ENCODE measurements at regions not wholly inside any gene's neighbourhood (a gene's known extent, or its start where the extent isn't known, plus 50 kb on each side); places are given as distances from the start of the nearest gene placed in this dataset.
"Not testable (repeated sequence)": the region's sequence is repeated elsewhere in the genome, so short reads cannot be mapped to it uniquely, and the experiment has no call there.

DNA sequence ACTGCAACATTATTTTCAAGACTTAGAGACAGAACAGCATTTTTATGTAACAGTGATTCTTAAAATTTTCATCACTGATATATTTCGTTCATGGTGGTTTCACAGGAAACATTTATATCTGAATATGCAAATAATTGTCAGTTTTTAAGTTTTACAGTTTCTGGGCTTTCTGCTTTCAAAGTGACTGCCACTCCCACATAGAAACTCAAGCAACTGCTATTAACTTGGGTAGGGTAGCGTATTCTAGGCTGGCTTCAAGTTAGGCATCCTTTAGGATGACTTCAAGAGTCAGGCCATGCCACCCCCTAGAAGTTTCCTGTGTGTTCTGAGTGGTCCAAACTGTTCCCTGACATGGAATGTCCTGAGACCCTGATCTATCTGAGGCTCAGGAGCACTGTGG is 123.6 kb upstream of the TSPAN8 start:
- H3K36me3 Mint-ChIP-seq (ENCODE audit: low read depth): no peaks in the 10 kb centered on the region
- no peaks in the 10 kb centered on the region for H3K27me3 Mint-ChIP-seq (ENCODE audit: low read depth, poor library complexity)
- no peak for DNase-seq
- peak overlapping the region; percentile 19 for H3K4me3 Mint-ChIP-seq
- peak overlapping the region; percentile 66 for H3K27ac Mint-ChIP-seq
- TF ChIP-seq, protein P1, sequence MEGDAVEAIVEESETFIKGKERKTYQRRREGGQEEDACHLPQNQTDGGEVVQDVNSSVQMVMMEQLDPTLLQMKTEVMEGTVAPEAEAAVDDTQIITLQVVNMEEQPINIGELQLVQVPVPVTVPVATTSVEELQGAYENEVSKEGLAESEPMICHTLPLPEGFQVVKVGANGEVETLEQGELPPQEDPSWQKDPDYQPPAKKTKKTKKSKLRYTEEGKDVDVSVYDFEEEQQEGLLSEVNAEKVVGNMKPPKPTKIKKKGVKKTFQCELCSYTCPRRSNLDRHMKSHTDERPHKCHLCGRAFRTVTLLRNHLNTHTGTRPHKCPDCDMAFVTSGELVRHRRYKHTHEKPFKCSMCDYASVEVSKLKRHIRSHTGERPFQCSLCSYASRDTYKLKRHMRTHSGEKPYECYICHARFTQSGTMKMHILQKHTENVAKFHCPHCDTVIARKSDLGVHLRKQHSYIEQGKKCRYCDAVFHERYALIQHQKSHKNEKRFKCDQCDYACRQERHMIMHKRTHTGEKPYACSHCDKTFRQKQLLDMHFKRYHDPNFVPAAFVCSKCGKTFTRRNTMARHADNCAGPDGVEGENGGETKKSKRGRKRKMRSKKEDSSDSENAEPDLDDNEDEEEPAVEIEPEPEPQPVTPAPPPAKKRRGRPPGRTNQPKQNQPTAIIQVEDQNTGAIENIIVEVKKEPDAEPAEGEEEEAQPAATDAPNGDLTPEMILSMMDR (IDR thresholded peaks at IDR 0.05): no peak
- H3K9me3 Mint-ChIP-seq: no peaks in the 10 kb centered on the region
- peaks cover 12% of the 10 kb centered on the region for H3K4me1 Mint-ChIP-seq

DNA sequence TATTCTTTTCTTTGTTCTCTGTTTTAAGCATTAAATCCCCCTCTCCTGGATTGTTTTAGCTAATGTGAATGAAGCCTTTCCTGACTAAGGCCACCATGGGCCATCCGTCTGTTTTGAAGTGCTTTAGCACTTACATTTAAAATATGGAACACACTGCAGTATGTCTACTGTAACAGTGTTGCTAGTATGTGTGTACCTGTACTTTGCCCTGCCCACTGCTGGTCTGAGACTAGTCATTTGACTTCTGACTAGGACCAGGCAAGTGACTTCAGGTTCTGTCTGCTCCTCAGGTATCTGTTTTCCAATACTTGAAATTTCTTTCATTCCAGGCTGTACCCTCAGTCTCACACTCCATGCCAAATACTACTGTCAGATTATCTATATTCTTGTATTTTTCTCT is 120.1 kb upstream of the TSPAN8 start:
- Mint-ChIP-seq H3K27ac (no peak overlapping the region), H3K9me3 (no peaks in the 10 kb centered on the region), H3K27me3 (ENCODE audit: low read depth, poor library complexity) (no peaks in the 10 kb centered on the region), H3K36me3 (ENCODE audit: low read depth) (no peaks in the 10 kb centered on the region), H3K4me3 (no peak overlapping the region), H3K4me1 (peaks cover 12% of the 10 kb centered on the region)
- TF ChIP-seq, protein P1 (IDR thresholded peaks at IDR 0.05): no peak
- no peak for DNase-seq

DNA sequence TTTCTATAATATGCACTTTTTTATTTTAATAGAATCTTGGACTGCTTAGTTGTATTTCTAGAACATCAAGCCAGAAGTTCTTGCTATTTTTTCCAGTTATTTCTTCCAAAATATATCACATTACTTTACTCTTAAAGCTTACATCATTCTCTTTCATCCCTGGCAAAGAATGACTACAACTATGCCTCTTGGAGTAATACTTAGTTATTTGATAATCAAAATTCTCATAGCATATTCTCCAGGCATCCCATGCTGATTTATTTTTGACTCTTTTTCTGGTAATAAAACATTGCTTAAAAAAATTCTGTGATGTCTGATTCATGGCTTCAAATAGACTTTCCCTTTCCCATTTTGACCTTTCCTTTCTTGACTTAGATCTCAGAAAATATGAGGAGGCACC is 118.7 kb upstream of the TSPAN8 start:
- no peaks in the 10 kb centered on the region for H3K27me3 Mint-ChIP-seq (ENCODE audit: low read depth, poor library complexity)
- DNase-seq: no peak
- H3K4me3 Mint-ChIP-seq: no peak overlapping the region
- H3K9me3 Mint-ChIP-seq: no peaks in the 10 kb centered on the region
- H3K4me1 Mint-ChIP-seq: peaks cover 1% of the 10 kb centered on the region
- H3K27ac Mint-ChIP-seq: no peak overlapping the region
- no peaks in the 10 kb centered on the region for H3K36me3 Mint-ChIP-seq (ENCODE audit: low read depth)
- TF ChIP-seq, protein P1 (IDR thresholded peaks at IDR 0.05): no peak

DNA sequence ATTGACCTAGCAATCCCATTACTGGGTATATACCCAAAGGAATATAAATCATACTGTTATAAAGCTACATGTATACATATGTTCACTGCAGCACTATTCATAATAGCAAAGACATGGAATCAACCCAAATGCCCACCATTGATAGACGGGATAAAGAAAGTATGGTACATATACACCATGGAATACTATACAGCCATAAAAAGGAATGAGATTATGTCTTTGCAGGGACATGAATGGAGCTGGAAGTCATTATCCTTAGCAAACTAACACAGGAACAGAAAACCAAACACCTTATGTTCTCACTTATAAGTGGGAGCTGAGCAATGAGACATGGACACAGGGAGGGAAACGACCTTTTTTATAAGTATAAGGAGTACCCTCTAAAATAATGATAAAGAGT is 113.0 kb upstream of the TSPAN8 start:
- not testable (repeated sequence) for H3K27ac Mint-ChIP-seq; H3K4me3 Mint-ChIP-seq; DNase-seq; H3K27me3 Mint-ChIP-seq (ENCODE audit: low read depth, poor library complexity); H3K9me3 Mint-ChIP-seq; H3K4me1 Mint-ChIP-seq; H3K36me3 Mint-ChIP-seq (ENCODE audit: low read depth)

DNA sequence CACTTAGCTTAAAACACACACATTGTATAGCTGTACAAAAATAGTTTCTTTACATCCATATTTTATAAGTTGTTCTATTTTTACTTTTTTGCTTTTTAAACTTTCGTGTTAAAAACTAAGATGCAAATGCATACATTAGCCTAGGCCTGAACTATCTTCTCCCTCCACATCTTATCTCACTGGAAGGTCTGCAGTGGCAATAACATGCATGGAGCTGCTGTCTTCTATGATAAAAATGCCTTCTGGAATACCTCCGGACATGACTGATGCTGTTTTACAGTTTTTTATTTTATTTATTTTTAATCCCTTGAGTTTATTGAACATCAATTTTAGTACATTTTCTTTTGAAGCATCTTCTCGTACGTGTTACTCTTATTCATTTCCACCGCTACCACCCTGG is 112.3 kb upstream of the TSPAN8 start:
- no peaks in the 10 kb centered on the region for H3K27me3 Mint-ChIP-seq (ENCODE audit: low read depth, poor library complexity)
- no peaks in the 10 kb centered on the region for H3K36me3 Mint-ChIP-seq (ENCODE audit: low read depth)
- no peak for DNase-seq
- TF ChIP-seq, protein P1 (IDR thresholded peaks at IDR 0.05): no peak
- H3K4me1 Mint-ChIP-seq: no peaks in the 10 kb centered on the region
- no peak overlapping the region for H3K4me3 Mint-ChIP-seq
- H3K27ac Mint-ChIP-seq: no peak overlapping the region
- peaks cover 3% of the 10 kb centered on the region for H3K9me3 Mint-ChIP-seq

DNA sequence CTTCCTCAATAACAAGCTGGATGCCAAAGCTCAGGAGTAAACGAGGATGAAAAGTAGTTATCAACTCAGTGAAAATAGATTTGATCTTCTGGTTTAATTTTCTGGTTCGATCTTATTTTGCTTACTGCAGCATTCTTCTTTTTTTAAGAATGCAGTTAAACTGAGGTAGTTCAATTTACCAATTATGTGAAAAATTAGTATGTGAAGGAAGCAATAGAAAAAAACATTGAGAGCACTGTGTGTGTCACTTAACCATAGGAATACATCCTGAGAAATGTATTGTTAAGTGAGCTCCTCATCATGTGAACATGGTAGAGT is 111.4 kb upstream of the TSPAN8 start:
- H3K27me3 Mint-ChIP-seq (ENCODE audit: low read depth, poor library complexity): no peaks in the 10 kb centered on the region
- no peak for DNase-seq
- H3K4me1 Mint-ChIP-seq: no peaks in the 10 kb centered on the region
- no peak overlapping the region for H3K27ac Mint-ChIP-seq
- no peaks in the 10 kb centered on the region for H3K36me3 Mint-ChIP-seq (ENCODE audit: low read depth)
- H3K9me3 Mint-ChIP-seq: peaks cover 3% of the 10 kb centered on the region
- H3K4me3 Mint-ChIP-seq: no peak overlapping the region
- TF ChIP-seq, protein P1 (IDR thresholded peaks at IDR 0.05): no peak
